GM12878 (cell line): ENCODE measurements at regions not wholly inside any gene's neighbourhood (a gene's known extent, or its start where the extent isn't known, plus 50 kb on each side); places are given as distances from the start of the nearest gene placed in this dataset.

Source experiments
- ATAC-seq: fragments of 200-7000 bp; cut with Tn5 transposase; 3 replicates; pipeline ENCODE4 v1.9.1; 2020; ENCODE audit warnings: mild to moderate bottlenecking, moderate library complexity
- BruUV-seq: library from RNA; stranded (reverse); fragments of 400-500 nt; replicated peaks from 2 replicates; lab custom pipeline; 2021; lab: Mats Ljungman, UMichigan
- CTCF ChIA-PET: fragments of 300-600 bp; sonication (Branson Sonifier 250); formaldehyde crosslinking; extraction: SDS; loops from one replicate; lab custom pipeline; 2021; ENCODE audit warnings: inconsistent platforms; lab: Yijun Ruan, JAX
- POLR2A ChIA-PET: fragments of 350-600 bp; formaldehyde crosslinking; extraction: SDS; loops from one replicate; lab custom pipeline; 2021; ENCODE audit warnings: inconsistent platforms; lab: Charles Lee
- RAD21 ChIA-PET: fragments of 300-600 bp; sonication (Branson Sonifier 250); formaldehyde crosslinking; loops from one replicate; lab custom pipeline; 2023; ENCODE audit warnings: antibody characterized with exemption; ENCODE audit not compliant: unreplicated experiment; lab: Charles Lee
- SMC1A ChIA-PET: fragments of 300-600 bp; sonication (Branson Sonifier 250); formaldehyde crosslinking; loops from one replicate; lab custom pipeline; 2023; ENCODE audit not compliant: unreplicated experiment, uncharacterized antibody; lab: Charles Lee
- DNase-seq: peaks from one replicate; pipeline ENCODE4 v3.0.0-alpha.2; 2011; ENCODE audit warnings: low read depth, low spot score
- FAIRE-seq: peaks from 3 replicates; lab custom pipeline; 2011; peaks lifted over from hg19 to GRCh38; lab: Jason Lieb, UNC
- H2AFZ ChIP-seq: 2 replicates; pipeline ENCODE4 v1.6.0; 2011; ENCODE audit warnings: low read depth, low read length, control low read depth; ENCODE audit not compliant: control insufficient read depth
- H3K27ac ChIP-seq: 2 replicates; pipeline ENCODE4 v1.5.1; 2011; ENCODE audit warnings: control low read depth; ENCODE audit not compliant: control insufficient read depth, insufficient read depth
- H3K27me3 ChIP-seq, 2 experiments: replicated peaks in 1 of 2; 2 replicates each; pipeline versions ENCODE4 v1.6.0 to v1.6.1; 2011; ENCODE audit warnings: low read length in 1 of 2; ENCODE audit not compliant: control insufficient read depth in 2 of 2, insufficient read depth in 2 of 2
- H3K36me3 ChIP-seq, 2 experiments: 2 replicates each; pipeline ENCODE4 v1.5.1; 2011; ENCODE audit warnings: low read length in 1 of 2; ENCODE audit not compliant: control insufficient read depth in 2 of 2, insufficient read depth in 2 of 2
- H3K4me1 ChIP-seq: 2 replicates; pipeline ENCODE4 v1.6.1; 2011; ENCODE audit warnings: mild to moderate bottlenecking, low read length, moderate library complexity, mixed read lengths; ENCODE audit not compliant: control insufficient read depth, insufficient read depth
- H3K4me2 ChIP-seq: 2 replicates; pipeline ENCODE4 v1.6.0; 2011; ENCODE audit warnings: control low read depth; ENCODE audit not compliant: control insufficient read depth, insufficient read depth
- H3K4me3 ChIP-seq: fragments of 200-600 bp; sonication (generic); 2 replicates; pipeline ENCODE4 v1.5.1; 2016
- H3K79me2 ChIP-seq: 2 replicates; pipeline ENCODE4 v1.6.0; 2011; ENCODE audit warnings: low read length; ENCODE audit not compliant: control insufficient read depth, insufficient read depth
- H3K9ac ChIP-seq: 2 replicates; pipeline ENCODE4 v1.8.0; 2011; ENCODE audit warnings: low read length, control low read depth, mixed read lengths; ENCODE audit not compliant: control insufficient read depth, insufficient read depth
- H3K9me3 ChIP-seq: replicated peaks from 3 replicates; pipeline ENCODE4 v1.5.1; 2011; ENCODE audit warnings: mild to moderate bottlenecking, low read length; ENCODE audit not compliant: control insufficient read depth, insufficient read depth
- H4K20me1 ChIP-seq: 2 replicates; pipeline ENCODE4 v1.6.0; 2011; ENCODE audit not compliant: control insufficient read depth, insufficient read depth
- ASH2L ChIP-seq: fragments of 300-600, 200-600 bp; sonication (generic); IDR thresholded peaks from 2 replicates; pipeline ENCODE4 v1.6.1; 2017; ENCODE audit warnings: low read depth, mild to moderate bottlenecking, borderline replicate concordance
- ATF7 ChIP-seq: fragments of 450-650 bp; IDR thresholded peaks from 2 replicates; pipeline ENCODE4 v1.6.1; 2016; ENCODE audit warnings: low read depth, mild to moderate bottlenecking
- HDAC6 ChIP-seq: fragments of 200-600 bp; sonication (generic); IDR thresholded peaks from one replicate; pipeline ENCODE4 v1.8.0; 2017; ENCODE audit warnings: antibody characterized with exemption; ENCODE audit not compliant: unreplicated experiment
- HSF1 ChIP-seq: fragments of 150-350 bp; IDR thresholded peaks from 2 replicates; pipeline ENCODE4 v1.6.1; 2014; ENCODE audit warnings: mild to moderate bottlenecking, low read depth, low read length
- MAX ChIP-seq: IDR thresholded peaks from 2 replicates; pipeline ENCODE4 v1.6.1; 2012; ENCODE audit warnings: low read depth, low read length, improper control_type of control experiment
- NFIC ChIP-seq: IDR thresholded peaks from 2 replicates; pipeline ENCODE4 v1.6.1; 2012; ENCODE audit warnings: low read depth, mild to moderate bottlenecking, inconsistent platforms, low read length, moderate library complexity
- PAX5 ChIP-seq: IDR thresholded peaks from 2 replicates; pipeline ENCODE4 v1.6.1; 2011; ENCODE audit warnings: low read depth, low read length, borderline replicate concordance
- POLR2AphosphoS2 ChIP-seq: IDR thresholded peaks from 2 replicates; pipeline ENCODE4 v1.6.1; 2011; ENCODE audit warnings: low read depth, mild to moderate bottlenecking, low read length, improper control_type of control experiment, moderate library complexity
- REST ChIP-seq: IDR thresholded peaks from 2 replicates; pipeline ENCODE4 v1.6.1; 2012; ENCODE audit warnings: mild to moderate bottlenecking, low read depth, low read length
- SREBF1 ChIP-seq: IDR thresholded peaks from 2 replicates; pipeline ENCODE4 v1.6.1; 2012; ENCODE audit warnings: mild to moderate bottlenecking, low read length
- TARDBP ChIP-seq: IDR thresholded peaks from 2 replicates; pipeline ENCODE4 v1.6.1; 2016; ENCODE audit warnings: borderline replicate concordance
- TCF3 ChIP-seq: IDR thresholded peaks from 2 replicates; pipeline ENCODE4 v1.6.1; 2012; ENCODE audit warnings: low read depth, mild to moderate bottlenecking, low read length, borderline replicate concordance; ENCODE audit not compliant: insufficient read depth
- YBX1 ChIP-seq: fragments of 450-650 bp; IDR thresholded peaks from 2 replicates; pipeline ENCODE4 v1.6.1; 2016; ENCODE audit warnings: antibody characterized with exemption
- ZSCAN29 ChIP-seq: fragments of 450-650 bp; IDR thresholded peaks from 2 replicates; pipeline ENCODE4 v1.6.1; 2017; ENCODE audit warnings: mild to moderate bottlenecking, moderate library complexity
- ZZZ3 ChIP-seq: IDR thresholded peaks from 2 replicates; pipeline ENCODE4 v1.6.1; 2011; ENCODE audit warnings: low read depth; ENCODE audit not compliant: control insufficient read depth, insufficient read length
- WGBS: methylation state at CpG from one replicate; pipeline ENCODE4 v1.1.6; 2016; ENCODE audit warnings: low lambda C conversion rate; ENCODE audit not compliant: insufficient replicate concordance, insufficient coverage; ENCODE audit errors: missing lambda C conversion rate; 5-methylcytosine and 5-hydroxymethylcytosine counted together
- in situ Hi-C: fragments of 300-500 bp; cut with MboI; formaldehyde crosslinking; loops from 9 replicates; pipeline ENCODE4 v1.14.3; 2018; ENCODE audit warnings: mixed read lengths
- intact Hi-C: fragments of 100-400 bp; cut with micrococcal nuclease; formaldehyde crosslinking; loops from one replicate; pipeline ENCODE4 v1.14.2; 2022; ENCODE audit not compliant: unreplicated experiment

- TF ChIP-seq ZZZ3 (no peak), TARDBP (no peak), ASH2L (no peak), SREBF1 (no peak), MAX (no peak)
- TF ChIP-seq, all 136 proteins: peak for 0
These were observed 84.3 kb downstream of the ASB1 start (continued) for GRCh38 chr2:238510911-238511613.

GRCh38 chr2:238511614-238511950, 84.9 kb downstream of the ASB1 start:
- Histone ChIP-seq H3K4me3 (no peak overlapping the region), H4K20me1 (no peaks in the 10 kb centered on the region), H3K9ac (no peak overlapping the region), H2AFZ (no peak overlapping the region), H3K79me2 (no peaks in the 10 kb centered on the region), H3K27me3 (peaks cover 0 to 2% of the 10 kb centered on the region in 2 experiments; a peak in 1 of 4 replicates), H3K4me1 (no peaks in the 10 kb centered on the region), H3K36me3 (no peaks in the 10 kb centered on the region), H3K27ac (no peak overlapping the region), H3K9me3 (no peaks in the 10 kb centered on the region), H3K4me2 (no peak overlapping the region)
- no peak for ATAC-seq
- ChIA-PET CTCF (no interaction called here), POLR2A (no interaction called here), SMC1A (no interaction called here), RAD21 (no interaction called here)
- no peak for DNase-seq
- no peak for FAIRE-seq
- 43% methylated on average over 9 of the region's 10 CpGs for WGBS
- BruUV-seq, result no TSS peak
- intact Hi-C loops, result no loop called here
- in situ Hi-C loops, result no loop called here
- TF ChIP-seq HSF1, result no peak
- TF ChIP-seq ZSCAN29, result no peak
- no peak for TF ChIP-seq REST
- no peak for TF ChIP-seq TCF3
- TF ChIP-seq NFIC, result no peak
- TF ChIP-seq ATF7, result no peak
- TF ChIP-seq PAX5, result no peak
- TF ChIP-seq YBX1, result no peak
- TF ChIP-seq POLR2AphosphoS2, result no peak
- no peak for TF ChIP-seq HDAC6
